Fibroblast of lung (primary cell): ENCODE measurements at regions not wholly inside any gene's neighbourhood (a gene's known extent, or its start where the extent isn't known, plus 50 kb on each side); places are given as distances from the start of the nearest gene placed in this dataset.

Experiments
- DNase-seq, 2 donors: peaks; one replicate each; pipeline versions ENCODE4 v3.0.0 to v3.0.0-alpha.2; 2010; ENCODE audit warnings: low read depth in 2 of 2
- H2AFZ ChIP-seq: 2 replicates; pipeline ENCODE4 v1.5.1; 2012; ENCODE audit warnings: low read length, control low read depth, inconsistent platforms
- H3K27ac ChIP-seq: 2 replicates; pipeline ENCODE4 v1.5.1; 2011; ENCODE audit warnings: low read length, control low read depth; ENCODE audit not compliant: insufficient read depth
- H3K27me3 ChIP-seq: 2 replicates; pipeline ENCODE4 v1.5.1; 2011; ENCODE audit warnings: mild to moderate bottlenecking, low read length; ENCODE audit not compliant: control insufficient read depth, insufficient read depth
- H3K36me3 ChIP-seq: 2 replicates; pipeline ENCODE4 v1.5.1; 2011; ENCODE audit warnings: low read length; ENCODE audit not compliant: control insufficient read depth, insufficient read depth
- H3K4me1 ChIP-seq: 2 replicates; pipeline ENCODE4 v1.5.1; 2011; ENCODE audit warnings: low read length; ENCODE audit not compliant: control insufficient read depth, insufficient read depth; ENCODE audit errors: extremely low read depth
- H3K4me2 ChIP-seq: 2 replicates; pipeline ENCODE4 v1.5.1; 2011; ENCODE audit warnings: low read length, control low read depth; ENCODE audit not compliant: insufficient read depth; ENCODE audit errors: extremely low read depth
- H3K4me3 ChIP-seq, 4 experiments: fragments of 200-600 bp in 1 of 4; sonication (generic) in 1 of 4; replicated peaks in 1 of 4; 2 replicates each; pipeline ENCODE4 v1.5.1; 2011 to 2016; ENCODE audit warnings: low read length in 4 of 4, low read depth in 3 of 4, mild to moderate bottlenecking in 3 of 4, control low read depth in 2 of 4, inconsistent platforms in 1 of 4, mixed read lengths in 1 of 4; ENCODE audit not compliant: insufficient read depth in 1 of 4; ENCODE audit errors: control extremely low read depth in 1 of 4
- H3K79me2 ChIP-seq: 2 replicates; pipeline ENCODE4 v1.5.1; 2012; ENCODE audit warnings: mild to moderate bottlenecking, low read length, inconsistent platforms; ENCODE audit not compliant: control insufficient read depth, insufficient read depth
- H3K9ac ChIP-seq: 2 replicates; pipeline ENCODE4 v1.5.1; 2011; ENCODE audit warnings: mild to moderate bottlenecking, low read length, control low read depth; ENCODE audit not compliant: insufficient read depth
- H3K9me3 ChIP-seq: 2 replicates; pipeline ENCODE4 v1.5.1; 2012; ENCODE audit warnings: low read depth, low read length; ENCODE audit not compliant: control insufficient read depth, insufficient read depth
- H4K20me1 ChIP-seq: 2 replicates; pipeline ENCODE4 v1.5.1; 2011; ENCODE audit warnings: low read length; ENCODE audit not compliant: control insufficient read depth, insufficient read depth; ENCODE audit errors: extremely low read depth
- EZH2 ChIP-seq: IDR thresholded peaks from 2 replicates; pipeline ENCODE4 v1.5.1; 2012; ENCODE audit warnings: low read length, control low read depth, mild to moderate bottlenecking; ENCODE audit errors: missing control alignments
- TF ChIP-seq, protein P1 (sequence below), 2 donors: IDR thresholded peaks in 1 of 2; conservative IDR thresholded peaks in 1 of 2; 1 replicate in 1 of 2; 2 replicates in 1 of 2; pipeline ENCODE4 v1.5.1; 2011 to 2012; ENCODE audit warnings: low read length in 2 of 2, control low read depth in 1 of 2, inconsistent platforms in 1 of 2, low read depth in 1 of 2, mild to moderate bottlenecking in 1 of 2

DNA sequence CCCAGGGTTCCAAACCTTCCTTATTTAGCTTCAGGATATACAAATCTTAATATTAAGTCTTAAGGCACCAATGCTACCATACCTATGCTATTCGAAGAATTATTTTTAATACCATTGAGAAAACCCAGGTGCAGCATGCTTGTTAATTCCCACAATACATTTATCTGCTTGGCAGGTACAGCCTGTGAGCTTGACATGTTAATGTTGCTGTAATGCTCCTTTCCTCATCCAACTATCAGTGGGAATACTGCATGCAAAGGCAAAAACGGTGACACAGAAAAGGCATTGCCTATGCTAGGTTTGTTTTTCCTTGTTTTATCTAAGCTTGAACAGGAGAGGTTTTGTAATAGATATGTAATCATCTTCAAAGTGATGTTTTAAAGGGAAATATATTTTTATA, 135.7 kb upstream of the COX7C start:
- Histone ChIP-seq H3K4me1 (no peaks in the 10 kb centered on the region), H3K4me3 (no peak overlapping the region), H3K79me2 (no peaks in the 10 kb centered on the region), H2AFZ (no peak overlapping the region), H3K9ac (no peak overlapping the region), H3K27me3 (no peaks in the 10 kb centered on the region), H3K36me3 (no peaks in the 10 kb centered on the region), H3K27ac (no peak overlapping the region), H4K20me1 (no peaks in the 10 kb centered on the region), H3K9me3 (no peaks in the 10 kb centered on the region), H3K4me2 (no peak overlapping the region)
- TF ChIP-seq EZH2 = no peak
- TF ChIP-seq, protein P1, sequence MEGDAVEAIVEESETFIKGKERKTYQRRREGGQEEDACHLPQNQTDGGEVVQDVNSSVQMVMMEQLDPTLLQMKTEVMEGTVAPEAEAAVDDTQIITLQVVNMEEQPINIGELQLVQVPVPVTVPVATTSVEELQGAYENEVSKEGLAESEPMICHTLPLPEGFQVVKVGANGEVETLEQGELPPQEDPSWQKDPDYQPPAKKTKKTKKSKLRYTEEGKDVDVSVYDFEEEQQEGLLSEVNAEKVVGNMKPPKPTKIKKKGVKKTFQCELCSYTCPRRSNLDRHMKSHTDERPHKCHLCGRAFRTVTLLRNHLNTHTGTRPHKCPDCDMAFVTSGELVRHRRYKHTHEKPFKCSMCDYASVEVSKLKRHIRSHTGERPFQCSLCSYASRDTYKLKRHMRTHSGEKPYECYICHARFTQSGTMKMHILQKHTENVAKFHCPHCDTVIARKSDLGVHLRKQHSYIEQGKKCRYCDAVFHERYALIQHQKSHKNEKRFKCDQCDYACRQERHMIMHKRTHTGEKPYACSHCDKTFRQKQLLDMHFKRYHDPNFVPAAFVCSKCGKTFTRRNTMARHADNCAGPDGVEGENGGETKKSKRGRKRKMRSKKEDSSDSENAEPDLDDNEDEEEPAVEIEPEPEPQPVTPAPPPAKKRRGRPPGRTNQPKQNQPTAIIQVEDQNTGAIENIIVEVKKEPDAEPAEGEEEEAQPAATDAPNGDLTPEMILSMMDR (conservative IDR thresholded peaks at IDR 0.05 in 1 of 2, IDR thresholded peaks at IDR 0.05 in 1 of 2; ENCODE audit: low read depth in 1 of 2, low read length in 2 of 2) = no peak
- DNase-seq = no peak

GRCh38 chr5:86493777-86494176, 124.0 kb upstream of the COX7C start:
- H3K36me3 ChIP-seq = no peaks in the 10 kb centered on the region
- no peaks in the 10 kb centered on the region for H3K79me2 ChIP-seq
- no peaks in the 10 kb centered on the region for H3K4me1 ChIP-seq
- no peak overlapping the region for H3K27ac ChIP-seq
- no peak overlapping the region for H3K9ac ChIP-seq
- no peak for DNase-seq
- no peak overlapping the region for H3K4me3 ChIP-seq
- no peaks in the 10 kb centered on the region for H3K27me3 ChIP-seq
- no peaks in the 10 kb centered on the region for H4K20me1 ChIP-seq
- no peaks in the 10 kb centered on the region for H3K9me3 ChIP-seq
- no peak overlapping the region for H2AFZ ChIP-seq
- TF ChIP-seq EZH2 = no peak
- TF ChIP-seq, protein P1 (conservative IDR thresholded peaks at IDR 0.05 in 1 of 2, IDR thresholded peaks at IDR 0.05 in 1 of 2; ENCODE audit: low read depth in 1 of 2, low read length in 2 of 2) = no peak
- no peak overlapping the region for H3K4me2 ChIP-seq

- TF ChIP-seq, protein P1 (conservative IDR thresholded peaks at IDR 0.05 in 1 of 2, IDR thresholded peaks at IDR 0.05 in 1 of 2; ENCODE audit: low read depth in 1 of 2, low read length in 2 of 2) = no peak
- no peak for TF ChIP-seq EZH2
- Histone ChIP-seq H4K20me1 (no peaks in the 10 kb centered on the region), H3K36me3 (no peaks in the 10 kb centered on the region), H3K27me3 (no peaks in the 10 kb centered on the region), H2AFZ (no peak overlapping the region), H3K4me1 (no peaks in the 10 kb centered on the region), H3K27ac (no peak overlapping the region), H3K79me2 (no peaks in the 10 kb centered on the region), H3K9me3 (no peaks in the 10 kb centered on the region), H3K9ac (no peak overlapping the region), H3K4me2 (no peak overlapping the region), H3K4me3 (no peak overlapping the region)
- no peak for DNase-seq
These were observed 116.8 kb upstream of the COX7C start for GRCh38 chr5:86500947-86501346.
